ELF-1 (cell line): ENCODE measurements at regions not wholly inside any gene's neighbourhood (a gene's known extent, or its start where the extent isn't known, plus 50 kb on each side); places are given as distances from the start of the nearest gene placed in this dataset.

ENCODE experiments used
- DNase-seq: peaks from one replicate; pipeline ENCODE4 v3.0.0-alpha.2; 2016; ENCODE audit warnings: low read depth, low spot score

- peak; percentile 4 for DNase-seq
Measured at GRCh38 chr5:167155387-167156005, 1135.9 kb upstream of the WWC1 start.

- DNase-seq = no peak
Measured at GRCh38 chr5:167156446-167156845, 1135.0 kb upstream of the WWC1 start.

GRCh38 chr5:167158588-167158987, 1132.9 kb upstream of the WWC1 start:
- no peak for DNase-seq

- no peak for DNase-seq
Measured at GRCh38 chr5:167160388-167160787, 1131.1 kb upstream of the WWC1 start.

- DNase-seq = no peak
Measured at GRCh38 chr5:167166696-167167095, 1124.7 kb upstream of the WWC1 start.

- DNase-seq = no peak
Measured at GRCh38 chr5:167167191-167167795, 1124.2 kb upstream of the WWC1 start.

- DNase-seq = no peak
Measured at GRCh38 chr5:167168971-167169370, 1122.5 kb upstream of the WWC1 start.

- no peak for DNase-seq
Measured at GRCh38 chr5:167171056-167171455, 1120.4 kb upstream of the WWC1 start.

GRCh38 chr5:167177736-167178135, 1113.7 kb upstream of the WWC1 start:
- no peak for DNase-seq

- no peak for DNase-seq
Measured at GRCh38 chr5:167180906-167181305, 1110.5 kb upstream of the WWC1 start.

GRCh38 chr5:167205881-167206280, 1085.6 kb upstream of the WWC1 start:
- no peak for DNase-seq

- DNase-seq = no peak
Measured at GRCh38 chr5:167207081-167207480, 1084.4 kb upstream of the WWC1 start.

GRCh38 chr5:167208911-167209310, 1082.5 kb upstream of the WWC1 start:
- no peak for DNase-seq

- DNase-seq = no peak
Measured at GRCh38 chr5:167217097-167217743, 1074.2 kb upstream of the WWC1 start.

GRCh38 chr5:167219298-167219697, 1072.1 kb upstream of the WWC1 start:
- peak; percentile 4 for DNase-seq

- no peak for DNase-seq
Measured at GRCh38 chr5:167226386-167226785, 1065.1 kb upstream of the WWC1 start.

GRCh38 chr5:167228134-167228533, 1063.3 kb upstream of the WWC1 start:
- DNase-seq = no peak

GRCh38 chr5:167229751-167230150, 1061.7 kb upstream of the WWC1 start:
- peak; percentile 14 for DNase-seq

GRCh38 chr5:167230414-167230813, 1061.0 kb upstream of the WWC1 start:
- DNase-seq = no peak

- no peak for DNase-seq
Measured at GRCh38 chr5:167232675-167233311, 1058.7 kb upstream of the WWC1 start.

- DNase-seq = no peak
Measured at GRCh38 chr5:167233507-167234220, 1057.8 kb upstream of the WWC1 start.

GRCh38 chr5:167241436-167242067, 1049.9 kb upstream of the WWC1 start:
- DNase-seq = no peak
